Mammary epithelial cell (primary cell): ENCODE measurements at regions not wholly inside any gene's neighbourhood (a gene's known extent, or its start where the extent isn't known, plus 50 kb on each side); places are given as distances from the start of the nearest gene placed in this dataset.

Source experiments
- EZH2 ChIP-seq: IDR thresholded peaks from 2 replicates; pipeline ENCODE4 v1.6.1; 2012; ENCODE audit warnings: low read length, inconsistent platforms, borderline replicate concordance
- TF ChIP-seq, protein P1 (sequence below), 2 donors: IDR thresholded peaks in 1 of 2; conservative IDR thresholded peaks in 1 of 2; 2 replicates each; pipeline ENCODE4 v1.5.1; 2011 to 2012; ENCODE audit warnings: inconsistent platforms in 2 of 2, low read length in 2 of 2, mild to moderate bottlenecking in 2 of 2, control low read depth in 1 of 2, low read depth in 1 of 2; ENCODE audit not compliant: insufficient read depth in 1 of 2; ENCODE audit errors: extremely low read depth in 1 of 2

DNA sequence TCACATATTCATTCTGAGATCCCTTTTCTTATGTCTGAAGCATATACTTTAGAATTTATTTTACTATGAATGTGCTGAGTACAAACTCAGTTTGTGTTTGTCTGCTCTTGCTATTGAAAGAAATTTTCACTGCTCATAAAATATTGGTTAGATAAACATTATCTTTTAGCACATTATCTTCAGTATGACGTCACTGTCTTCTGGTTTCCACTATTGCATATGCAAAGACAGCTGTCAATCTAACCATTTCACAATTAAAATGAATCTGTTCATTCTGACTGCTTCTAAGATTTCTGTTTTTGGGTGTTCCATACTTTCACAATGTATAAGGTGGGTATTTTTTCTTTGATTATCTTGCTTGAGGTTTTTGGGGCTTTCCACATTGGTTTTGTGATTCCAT is 526.2 kb upstream of the CDH6 start:
- TF ChIP-seq, protein P1, sequence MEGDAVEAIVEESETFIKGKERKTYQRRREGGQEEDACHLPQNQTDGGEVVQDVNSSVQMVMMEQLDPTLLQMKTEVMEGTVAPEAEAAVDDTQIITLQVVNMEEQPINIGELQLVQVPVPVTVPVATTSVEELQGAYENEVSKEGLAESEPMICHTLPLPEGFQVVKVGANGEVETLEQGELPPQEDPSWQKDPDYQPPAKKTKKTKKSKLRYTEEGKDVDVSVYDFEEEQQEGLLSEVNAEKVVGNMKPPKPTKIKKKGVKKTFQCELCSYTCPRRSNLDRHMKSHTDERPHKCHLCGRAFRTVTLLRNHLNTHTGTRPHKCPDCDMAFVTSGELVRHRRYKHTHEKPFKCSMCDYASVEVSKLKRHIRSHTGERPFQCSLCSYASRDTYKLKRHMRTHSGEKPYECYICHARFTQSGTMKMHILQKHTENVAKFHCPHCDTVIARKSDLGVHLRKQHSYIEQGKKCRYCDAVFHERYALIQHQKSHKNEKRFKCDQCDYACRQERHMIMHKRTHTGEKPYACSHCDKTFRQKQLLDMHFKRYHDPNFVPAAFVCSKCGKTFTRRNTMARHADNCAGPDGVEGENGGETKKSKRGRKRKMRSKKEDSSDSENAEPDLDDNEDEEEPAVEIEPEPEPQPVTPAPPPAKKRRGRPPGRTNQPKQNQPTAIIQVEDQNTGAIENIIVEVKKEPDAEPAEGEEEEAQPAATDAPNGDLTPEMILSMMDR (conservative IDR thresholded peaks at IDR 0.05 in 1 of 2, IDR thresholded peaks at IDR 0.05 in 1 of 2; ENCODE audit: extremely low read depth in 1 of 2, insufficient read depth in 1 of 2, low read depth in 1 of 2, low read length in 2 of 2) = no peak
- TF ChIP-seq EZH2 = no peak
